Stomach (tissue), 8 donors: ENCODE measurements at regions not wholly inside any gene's neighbourhood (a gene's known extent, or its start where the extent isn't known, plus 50 kb on each side); places are given as distances from the start of the nearest gene placed in this dataset.

Experiments
- DNase-seq, 2 donors: peaks; one replicate each; pipeline versions ENCODE4 v3.0.0 to v3.0.0-alpha.2; 2013 to 2019
- H3K27ac ChIP-seq, 5 donors: fragments of 200-600 bp in 4 of 5; sonication (generic) in 4 of 5; one replicate each; pipeline ENCODE4 v1.5.1; 2013 to 2019; ENCODE audit warnings: mild to moderate bottlenecking in 1 of 5, moderate library complexity in 1 of 5
- H3K27me3 ChIP-seq, 3 donors: fragments of 200-600 bp; sonication (generic); one replicate each; pipeline ENCODE4 v1.5.1; 2017 to 2019; ENCODE audit warnings: mixed run types in 1 of 3
- H3K36me3 ChIP-seq, 4 donors: fragments of 200-600 bp; sonication (generic); 1 replicate in 3 of 4; 2 replicates in 1 of 4; pipeline ENCODE4 v1.5.1; 2016 to 2019
- H3K4me1 ChIP-seq, 4 donors: fragments of 200-600 bp; sonication (generic); one replicate each; pipeline ENCODE4 v1.5.1; 2016 to 2019
- H3K4me3 ChIP-seq, 4 donors: fragments of 200-600 bp; sonication (generic) in 3 of 4; one replicate each; pipeline ENCODE4 v1.5.1; 2016 to 2019; ENCODE audit warnings: mild to moderate bottlenecking in 1 of 4
- H3K9me3 ChIP-seq, 4 donors: fragments of 200-600 bp; sonication (generic); one replicate each; pipeline ENCODE4 v1.5.1; 2016 to 2019
- EP300 ChIP-seq: sonication (generic); formaldehyde crosslinking; IDR thresholded peaks from one replicate; pipeline ENCODE4 v1.6.1; 2017; ENCODE audit warnings: antibody characterized with exemption
- POLR2A ChIP-seq, 4 donors: fragments of 450-650 bp; IDR thresholded peaks; one replicate each; pipeline ENCODE4 v1.6.1; 2016; ENCODE audit warnings: antibody characterized with exemption in 4 of 4, control low read depth in 2 of 4, mild to moderate bottlenecking in 1 of 4, moderate library complexity in 1 of 4
- POLR2AphosphoS5 ChIP-seq, 3 donors: sonication (generic); formaldehyde crosslinking; IDR thresholded peaks; one replicate each; pipeline ENCODE4 v1.6.1; 2016; ENCODE audit warnings: antibody characterized with exemption in 3 of 3
- WGBS, 5 donors: extraction: QIAGEN DNeasy Blood & Tissue Kit in 3 of 5; methylation state at CpG; one replicate each; pipeline versions ENCODE4 v1.1.5 to v1.1.7; 2013 to 2018; 5-methylcytosine and 5-hydroxymethylcytosine counted together
- intact Hi-C: fragments of 100-400 bp; cut with DNase I; formaldehyde crosslinking; loops from one replicate; pipeline ENCODE4 v1.15.1; 2023; ENCODE audit warnings: low total_unique reads
- TF ChIP-seq, protein P1 (sequence below), 7 experiments: fragments of 450-650 bp in 4 of 7; fragments of 200-600 bp in 3 of 7; sonication (generic) in 3 of 7; IDR thresholded peaks; one replicate each; pipeline ENCODE4 v1.5.1; 2016 to 2019; ENCODE audit warnings: antibody characterized with exemption in 7 of 7, control low read depth in 2 of 7, mild to moderate bottlenecking in 1 of 7
- donor health status: healthy with polysubstance abuse.
- donor health status: Bipolar disorder and iron deficiency.
- donor health status: healthy.

DNA sequence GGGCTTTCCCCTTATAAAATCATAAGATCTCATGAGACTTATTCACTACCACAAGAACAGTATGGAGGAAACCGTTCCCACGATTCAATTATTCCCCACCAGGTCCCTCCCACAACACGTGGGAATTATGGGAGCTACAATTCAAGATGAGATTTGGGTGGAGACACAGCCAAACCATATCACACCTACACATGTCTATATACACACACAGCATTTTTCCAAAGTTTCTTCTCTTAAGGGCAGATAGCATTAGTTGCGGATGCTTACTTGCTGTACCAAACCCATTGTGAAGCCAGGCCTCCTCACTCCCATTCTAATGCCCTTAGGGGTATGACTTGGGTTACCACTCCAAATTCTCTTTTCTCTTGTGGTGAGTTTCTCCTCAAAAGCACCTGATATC lies 104.1 kb upstream of the RAP1B start:
- H3K9me3 ChIP-seq, result no peaks in the 10 kb centered on the region
- WGBS, 5 donors, result 78 to 98% (median 93%) methylated on average over 4 of the region's 4 CpGs
- intact Hi-C loops, result no loop called here

DNA sequence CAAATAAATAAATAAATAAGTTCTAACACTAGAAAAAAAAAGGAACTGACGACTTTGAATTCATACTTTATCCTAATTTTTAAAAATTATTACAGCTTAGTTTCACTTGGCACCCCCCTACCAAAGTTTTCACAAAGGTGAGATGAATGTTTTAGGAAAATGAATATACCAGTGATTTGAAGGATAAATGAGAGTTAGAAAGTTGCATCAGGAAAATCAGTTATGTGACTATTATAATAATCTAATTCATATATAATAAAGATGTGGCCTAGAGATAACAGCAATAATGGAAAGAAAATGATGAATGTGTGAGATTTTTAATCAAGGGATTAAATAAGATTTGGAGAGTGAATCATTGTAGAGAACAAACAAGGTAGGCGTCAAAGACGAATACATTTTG lies 103.0 kb upstream of the RAP1B start:
- H3K27me3 ChIP-seq, result no peaks in the 10 kb centered on the region
- no peak overlapping the region for H3K4me3 ChIP-seq
- H3K27ac ChIP-seq, result no peak overlapping the region
- 85 to 96% (median 94%) methylated on average over 3 of the region's 3 CpGs for WGBS, 5 donors
- H3K9me3 ChIP-seq, result no peaks in the 10 kb centered on the region
- TF ChIP-seq, protein P1, sequence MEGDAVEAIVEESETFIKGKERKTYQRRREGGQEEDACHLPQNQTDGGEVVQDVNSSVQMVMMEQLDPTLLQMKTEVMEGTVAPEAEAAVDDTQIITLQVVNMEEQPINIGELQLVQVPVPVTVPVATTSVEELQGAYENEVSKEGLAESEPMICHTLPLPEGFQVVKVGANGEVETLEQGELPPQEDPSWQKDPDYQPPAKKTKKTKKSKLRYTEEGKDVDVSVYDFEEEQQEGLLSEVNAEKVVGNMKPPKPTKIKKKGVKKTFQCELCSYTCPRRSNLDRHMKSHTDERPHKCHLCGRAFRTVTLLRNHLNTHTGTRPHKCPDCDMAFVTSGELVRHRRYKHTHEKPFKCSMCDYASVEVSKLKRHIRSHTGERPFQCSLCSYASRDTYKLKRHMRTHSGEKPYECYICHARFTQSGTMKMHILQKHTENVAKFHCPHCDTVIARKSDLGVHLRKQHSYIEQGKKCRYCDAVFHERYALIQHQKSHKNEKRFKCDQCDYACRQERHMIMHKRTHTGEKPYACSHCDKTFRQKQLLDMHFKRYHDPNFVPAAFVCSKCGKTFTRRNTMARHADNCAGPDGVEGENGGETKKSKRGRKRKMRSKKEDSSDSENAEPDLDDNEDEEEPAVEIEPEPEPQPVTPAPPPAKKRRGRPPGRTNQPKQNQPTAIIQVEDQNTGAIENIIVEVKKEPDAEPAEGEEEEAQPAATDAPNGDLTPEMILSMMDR (IDR thresholded peaks at IDR 0.05), result no peak
- TF ChIP-seq POLR2AphosphoS5 (IDR thresholded peaks at IDR 0.05) (no peak), EP300 (no peak), POLR2A (IDR thresholded peaks at IDR 0.05) (no peak)
- no peaks in the 10 kb centered on the region for H3K36me3 ChIP-seq
- intact Hi-C loops, result no loop called here
- H3K4me1 ChIP-seq, result no peaks in the 10 kb centered on the region
- DNase-seq, result no peak

More for the DNA sequence above, 104.1 kb upstream of the RAP1B start:
- Histone ChIP-seq H3K27me3 (no peaks in the 10 kb centered on the region), H3K4me3 (no peak overlapping the region), H3K36me3 (no peaks in the 10 kb centered on the region), H3K4me1 (no peaks in the 10 kb centered on the region), H3K27ac (no peak overlapping the region)
- no peak for DNase-seq
- TF ChIP-seq POLR2AphosphoS5 (IDR thresholded peaks at IDR 0.05), result no peak
- TF ChIP-seq, protein P1 (IDR thresholded peaks at IDR 0.05), result no peak
- no peak for TF ChIP-seq EP300
- TF ChIP-seq POLR2A (IDR thresholded peaks at IDR 0.05), result no peak

DNA sequence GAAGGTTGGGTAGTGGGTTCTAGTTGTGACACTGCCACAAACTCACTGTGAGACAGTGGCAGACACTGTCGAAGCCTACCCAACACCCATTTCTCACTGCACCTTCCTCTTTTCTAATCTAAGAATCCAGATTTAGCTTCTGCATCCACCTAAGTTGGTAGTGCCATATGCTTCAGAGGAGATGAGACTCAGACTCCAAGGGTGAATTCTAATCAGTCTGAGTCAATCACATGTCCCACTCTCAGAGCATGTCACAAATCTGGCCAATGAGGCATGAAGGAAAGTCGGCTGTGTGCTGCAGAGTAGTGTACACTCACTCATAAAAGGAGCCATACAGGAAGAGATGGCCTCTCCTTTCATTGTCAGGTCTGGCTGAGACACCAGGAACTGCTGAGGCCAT lies 102.1 kb upstream of the RAP1B start:
- no peak overlapping the region for H3K27ac ChIP-seq
- no peaks in the 10 kb centered on the region for H3K27me3 ChIP-seq
- WGBS, 5 donors, result 79 to 98% (median 89%) methylated on average over 2 of the region's 2 CpGs
- H3K4me3 ChIP-seq, result no peak overlapping the region
- no peaks in the 10 kb centered on the region for H3K9me3 ChIP-seq
- no peaks in the 10 kb centered on the region for H3K36me3 ChIP-seq
- no peak for DNase-seq
- TF ChIP-seq POLR2A (IDR thresholded peaks at IDR 0.05) (no peak), POLR2AphosphoS5 (IDR thresholded peaks at IDR 0.05) (no peak), EP300 (no peak)
- TF ChIP-seq, protein P1 (IDR thresholded peaks at IDR 0.05), result no peak
- H3K4me1 ChIP-seq, result no peaks in the 10 kb centered on the region
- intact Hi-C loops, result no loop called here

DNA sequence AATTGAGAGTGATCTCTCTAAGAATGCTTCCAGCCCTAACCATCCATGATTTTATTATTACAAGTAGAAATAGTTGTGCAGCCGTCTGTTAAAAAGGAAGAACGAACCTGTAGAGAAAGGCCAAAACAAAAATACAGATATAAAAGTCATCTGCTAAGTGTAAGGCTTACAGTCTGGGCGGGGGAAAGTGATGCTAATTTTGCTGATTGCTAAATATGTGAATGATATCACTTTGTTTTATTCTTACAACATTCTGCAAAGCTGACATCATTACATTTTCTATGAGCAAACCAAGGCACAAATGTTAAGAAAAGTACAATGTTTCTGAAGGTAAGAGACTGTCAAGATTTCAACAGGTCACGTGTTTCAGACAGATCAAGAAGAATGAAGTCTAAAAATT lies 101.5 kb upstream of the RAP1B start:
- DNase-seq, result no peak
- H3K36me3 ChIP-seq, result no peaks in the 10 kb centered on the region
- intact Hi-C loops, result no loop called here
- no peak overlapping the region for H3K27ac ChIP-seq
- no peak overlapping the region for H3K4me3 ChIP-seq
- H3K4me1 ChIP-seq, result no peaks in the 10 kb centered on the region
- H3K27me3 ChIP-seq, result no peaks in the 10 kb centered on the region
- TF ChIP-seq POLR2AphosphoS5 (IDR thresholded peaks at IDR 0.05) (no peak), EP300 (no peak), POLR2A (IDR thresholded peaks at IDR 0.05) (no peak)
- TF ChIP-seq, protein P1 (IDR thresholded peaks at IDR 0.05), result no peak
- no peaks in the 10 kb centered on the region for H3K9me3 ChIP-seq
- 92 to 97% (median 95%) methylated on average over 4 of the region's 4 CpGs for WGBS, 5 donors
